Endothelial cell of umbilical vein (primary cell): ENCODE measurements at regions not wholly inside any gene's neighbourhood (a gene's known extent, or its start where the extent isn't known, plus 50 kb on each side); places are given as distances from the start of the nearest gene placed in this dataset.
"Not testable (repeated sequence)": the region's sequence is repeated elsewhere in the genome, so short reads cannot be mapped to it uniquely, and the experiment has no call there.

Experiments used
- BruUV-seq: library from RNA; stranded (reverse); fragments of 400-500 nt; replicated peaks from 2 replicates; lab custom pipeline; 2021; lab: Mats Ljungman, UMichigan
- CTCF ChIA-PET: fragments of 300-600, 350-600 bp; sonication (Branson Sonifier 250); formaldehyde crosslinking; loops from one replicate; lab custom pipeline; 2021; ENCODE audit warnings: antibody characterized with exemption, inconsistent platforms; lab: Charles Lee
- POLR2A ChIA-PET: fragments of 300-600, 350-600 bp; sonication (Branson Sonifier 250); formaldehyde crosslinking; loops from one replicate; lab custom pipeline; 2021; ENCODE audit warnings: antibody characterized with exemption, inconsistent platforms; lab: Charles Lee
- DNase-seq: peaks from one replicate; pipeline ENCODE4 v3.0.0-alpha.2; 2011; ENCODE audit warnings: low read depth, low spot score
- FAIRE-seq: peaks from 2 replicates; lab custom pipeline; 2011; peaks lifted over from hg19 to GRCh38; lab: Jason Lieb, UNC
- H2AFZ ChIP-seq: 2 replicates; pipeline ENCODE4 v1.6.0; 2012; ENCODE audit warnings: low read depth, low read length, control low read depth, inconsistent platforms
- H3K27ac ChIP-seq: 2 replicates; pipeline ENCODE4 v1.5.1; 2011; ENCODE audit warnings: low read depth, mild to moderate bottlenecking, control low read depth, low read length, moderate library complexity; ENCODE audit not compliant: insufficient read depth
- H3K27me3 ChIP-seq, 2 experiments: 2 replicates each; pipeline versions ENCODE4 v1.6.0 to v1.6.1; 2011; ENCODE audit warnings: low read length in 2 of 2, mixed read lengths in 1 of 2; ENCODE audit not compliant: control insufficient read depth in 2 of 2, insufficient read depth in 2 of 2
- H3K36me3 ChIP-seq, 2 experiments: 2 replicates in 1 of 2; 3 replicates in 1 of 2; pipeline ENCODE4 v1.5.1; 2011; ENCODE audit warnings: low read length in 2 of 2, mild to moderate bottlenecking in 1 of 2, moderate library complexity in 1 of 2; ENCODE audit not compliant: control insufficient read depth in 2 of 2, insufficient read depth in 2 of 2; ENCODE audit errors: extremely low read depth in 1 of 2
- H3K4me1 ChIP-seq: 3 replicates; pipeline ENCODE4 v1.5.1; 2011; ENCODE audit warnings: mild to moderate bottlenecking, low read length; ENCODE audit not compliant: control insufficient read depth, insufficient read depth; ENCODE audit errors: extremely low read depth
- H3K4me2 ChIP-seq: 2 replicates; pipeline ENCODE4 v1.6.1; 2011; ENCODE audit warnings: low read length, control low read depth, mixed read lengths; ENCODE audit not compliant: insufficient read depth
- H3K4me3 ChIP-seq, 3 experiments: fragments of 200-600 bp in 1 of 3; sonication (generic), shearing (Covaris generic) in 1 of 3; replicated peaks in 1 of 3; 2 replicates each; pipeline ENCODE4 v1.5.1; 2011 to 2016; ENCODE audit warnings: control low read depth in 3 of 3, low read length in 3 of 3, mild to moderate bottlenecking in 2 of 3, inconsistent platforms in 1 of 3, low read depth in 1 of 3, moderate library complexity in 1 of 3; ENCODE audit not compliant: insufficient read depth in 1 of 3
- H3K79me2 ChIP-seq: 2 replicates; pipeline ENCODE4 v1.6.0; 2012; ENCODE audit warnings: low read length, inconsistent platforms; ENCODE audit not compliant: control insufficient read depth, insufficient read depth
- H3K9ac ChIP-seq: replicated peaks from 2 replicates; pipeline ENCODE3; 2011; ENCODE audit warnings: low read length, control low read depth; ENCODE audit not compliant: insufficient read depth; ENCODE audit errors: extremely low read depth
- H3K9me1 ChIP-seq: replicated peaks from 3 replicates; pipeline ENCODE4 v1.6.0; 2011; ENCODE audit warnings: mild to moderate bottlenecking, low read length; ENCODE audit not compliant: control insufficient read depth, insufficient read depth; ENCODE audit errors: extremely low read depth
- H3K9me3 ChIP-seq: replicated peaks from 2 replicates; pipeline ENCODE4 v1.5.1; 2012; ENCODE audit warnings: low read length, inconsistent platforms; ENCODE audit not compliant: control insufficient read depth, insufficient read depth
- H4K20me1 ChIP-seq: replicated peaks from 2 replicates; pipeline ENCODE3; 2011; ENCODE audit warnings: mild to moderate bottlenecking, low read length; ENCODE audit not compliant: control insufficient read depth, insufficient read depth; ENCODE audit errors: extremely low read depth
- dilution Hi-C: fragments of 300-500 bp; cut with MboI; formaldehyde crosslinking; loops from one replicate; pipeline ENCODE4 v1.15.0; 2019; ENCODE audit warnings: low sequenced_read_pairs; ENCODE audit not compliant: extremely low pct_ligation_motif_present
- intact Hi-C: fragments of 100-400 bp; cut with micrococcal nuclease; formaldehyde crosslinking; loops from one replicate; pipeline ENCODE4 v1.10.0; 2022

DNA sequence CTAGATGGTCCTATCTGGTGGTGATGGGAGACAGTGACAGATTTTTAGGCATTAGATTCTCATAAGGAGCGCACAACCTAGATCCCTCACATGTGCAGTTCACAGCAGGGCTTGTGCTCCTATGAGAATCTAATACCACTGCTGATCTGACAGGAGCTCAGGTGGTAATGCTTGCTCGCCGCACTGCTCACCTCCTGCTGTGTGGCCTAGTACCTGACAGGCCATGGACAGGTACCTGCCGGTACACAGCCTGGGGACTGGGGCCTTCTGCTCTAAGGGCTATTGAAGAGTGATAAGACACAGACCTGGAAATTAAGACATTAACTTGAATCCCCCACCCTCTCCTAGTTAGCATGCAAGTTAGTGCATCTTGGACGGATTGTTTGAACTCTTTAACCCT lies 64.4 kb downstream of the KLRB1 start:
- DNase-seq, intact Hi-C loops, CTCF ChIA-PET, H3K9me3 ChIP-seq, H3K9ac ChIP-seq, H3K4me1 ChIP-seq, H2AFZ ChIP-seq, POLR2A ChIA-PET, H3K36me3 ChIP-seq, BruUV-seq, H4K20me1 ChIP-seq, H3K27ac ChIP-seq, dilution Hi-C loops, H3K4me2 ChIP-seq, H3K4me3 ChIP-seq, FAIRE-seq, H3K79me2 ChIP-seq, H3K9me1 ChIP-seq, H3K27me3 ChIP-seq: not testable (repeated sequence)

DNA sequence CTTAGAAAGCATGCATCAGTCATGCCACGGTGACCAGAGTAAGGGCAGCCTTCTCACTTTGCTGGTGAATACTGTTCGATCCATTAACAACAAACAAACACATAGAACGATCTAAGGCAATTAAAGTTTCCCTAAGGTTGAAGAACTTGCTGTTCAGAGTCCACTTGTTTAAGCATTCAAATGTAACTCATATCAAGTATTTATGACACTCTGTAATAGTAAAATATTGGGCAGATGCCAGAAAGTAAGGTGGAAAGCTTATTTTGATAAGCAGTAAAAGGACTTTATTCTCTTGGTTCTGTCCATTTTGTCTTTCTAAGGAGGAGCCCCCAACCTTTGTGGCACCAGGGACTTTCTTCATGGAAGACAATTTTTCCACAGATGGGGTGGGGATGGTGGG lies 64.9 kb downstream of the KLRB1 start:
- CTCF ChIA-PET, BruUV-seq, H3K79me2 ChIP-seq, H3K4me3 ChIP-seq, POLR2A ChIA-PET, FAIRE-seq, H3K4me2 ChIP-seq, H2AFZ ChIP-seq, H3K36me3 ChIP-seq, H3K4me1 ChIP-seq, H3K9me1 ChIP-seq, H3K9ac ChIP-seq, H4K20me1 ChIP-seq, H3K27ac ChIP-seq, DNase-seq, dilution Hi-C loops, H3K9me3 ChIP-seq, H3K27me3 ChIP-seq, intact Hi-C loops: not testable (repeated sequence)

DNA sequence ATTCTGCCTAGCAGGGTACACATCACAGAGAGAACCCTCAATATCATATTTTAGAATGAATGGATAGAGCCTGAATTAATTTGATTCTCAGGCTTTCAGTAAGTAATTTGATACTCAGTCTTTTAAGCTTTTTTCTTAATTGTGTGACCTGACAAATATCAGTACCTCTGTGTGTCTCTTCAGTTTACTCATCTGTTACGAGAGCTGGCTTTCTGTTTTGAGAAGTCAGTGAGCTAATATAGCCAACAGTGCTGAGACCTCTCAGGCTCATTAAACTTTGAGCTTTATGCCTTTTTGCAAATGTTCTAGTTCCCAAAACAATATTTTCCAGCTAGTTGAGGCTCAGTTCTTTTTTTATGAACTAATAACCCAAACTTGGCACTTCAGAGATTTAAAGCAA lies 91.8 kb downstream of the KLRB1 start:
- intact Hi-C loops, FAIRE-seq, H3K4me3 ChIP-seq, CTCF ChIA-PET, H4K20me1 ChIP-seq, POLR2A ChIA-PET, H3K9me3 ChIP-seq, H3K27me3 ChIP-seq, H3K36me3 ChIP-seq, H3K27ac ChIP-seq, BruUV-seq, dilution Hi-C loops, H3K9me1 ChIP-seq, DNase-seq, H3K4me2 ChIP-seq, H3K79me2 ChIP-seq, H3K9ac ChIP-seq, H3K4me1 ChIP-seq, H2AFZ ChIP-seq: not testable (repeated sequence)

DNA sequence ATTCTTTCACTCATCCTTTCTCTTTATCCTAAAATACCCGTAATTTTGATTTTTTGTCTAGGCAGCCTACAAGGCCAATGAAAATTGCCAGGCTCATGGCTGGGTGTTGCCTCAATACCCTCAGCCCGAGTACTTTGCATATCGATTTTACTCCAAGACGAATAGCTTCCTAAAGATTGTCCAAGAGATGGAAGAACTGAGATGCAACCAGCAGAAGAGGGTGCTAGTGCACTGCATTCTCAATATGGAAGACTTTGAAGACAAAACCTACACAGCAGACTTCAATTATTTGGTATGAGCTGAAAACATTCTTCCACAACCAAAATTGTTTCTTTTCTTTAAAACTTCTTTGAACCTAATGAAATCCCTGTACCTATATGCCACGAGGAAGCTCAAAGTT lies 95.0 kb downstream of the KLRB1 start:
- H4K20me1 ChIP-seq, H3K9me1 ChIP-seq, POLR2A ChIA-PET, dilution Hi-C loops, CTCF ChIA-PET, H3K4me1 ChIP-seq, H3K27me3 ChIP-seq, H3K4me2 ChIP-seq, H3K27ac ChIP-seq, FAIRE-seq, H3K9me3 ChIP-seq, BruUV-seq, H3K36me3 ChIP-seq, DNase-seq, H3K4me3 ChIP-seq, H3K79me2 ChIP-seq, H2AFZ ChIP-seq, H3K9ac ChIP-seq, intact Hi-C loops: not testable (repeated sequence)
